RKO (cell line): ENCODE measurements at regions not wholly inside any gene's neighbourhood (a gene's known extent, or its start where the extent isn't known, plus 50 kb on each side); places are given as distances from the start of the nearest gene placed in this dataset.
A peak's percentile ranks its signal among the peaks of the same experiment; 100 is the strongest.

Experiments
- DNase-seq: peaks from one replicate; pipeline ENCODE4 v3.0.0-alpha.2; 2016; ENCODE audit warnings: low spot score

GRCh38 chr21:37967036-37967435, 50.8 kb upstream of the KCNJ6 start:
- no peak for DNase-seq

GRCh38 chr21:37968744-37969143, 52.5 kb upstream of the KCNJ6 start:
- no peak for DNase-seq

- DNase-seq, result no peak
Measured at GRCh38 chr21:37970548-37970947, 54.3 kb upstream of the KCNJ6 start.

- no peak for DNase-seq
Measured at GRCh38 chr21:37971390-37971950, 55.2 kb upstream of the KCNJ6 start.

- no peak for DNase-seq
Measured at GRCh38 chr21:37974081-37974480, 57.8 kb upstream of the KCNJ6 start.

- DNase-seq, result no peak
Measured at GRCh38 chr21:37982496-37983318, 66.5 kb upstream of the KCNJ6 start.

GRCh38 chr21:37983336-37984095, 67.3 kb upstream of the KCNJ6 start:
- no peak for DNase-seq

- DNase-seq, result no peak
Measured at GRCh38 chr21:37984416-37984815, 68.2 kb upstream of the KCNJ6 start.

- no peak for DNase-seq
Measured at GRCh38 chr21:37986000-37986399, 69.7 kb upstream of the KCNJ6 start.

- DNase-seq, result no peak
Measured at GRCh38 chr21:37986751-37987399, 70.6 kb upstream of the KCNJ6 start.

GRCh38 chr21:37987668-37988067, 71.4 kb upstream of the KCNJ6 start:
- no peak for DNase-seq

- no peak for DNase-seq
Measured at GRCh38 chr21:37993071-37993470, 76.8 kb upstream of the KCNJ6 start.

- no peak for DNase-seq
Measured at GRCh38 chr21:37994211-37994610, 78.0 kb upstream of the KCNJ6 start.

- no peak for DNase-seq
Measured at GRCh38 chr21:38012672-38013071, 96.4 kb upstream of the KCNJ6 start.

- DNase-seq, result no peak
Measured at GRCh38 chr21:38013741-38014140, 97.5 kb upstream of the KCNJ6 start.

- no peak for DNase-seq
Measured at GRCh38 chr21:38014298-38014697, 98.0 kb upstream of the KCNJ6 start.

GRCh38 chr21:38027901-38028498, 111.7 kb upstream of the KCNJ6 start:
- DNase-seq, result peak; percentile 30

GRCh38 chr21:38032082-38032801, 116.0 kb upstream of the KCNJ6 start:
- DNase-seq, result no peak

- DNase-seq, result no peak
Measured at GRCh38 chr21:38036016-38036415, 119.8 kb upstream of the KCNJ6 start.

GRCh38 chr21:38037416-38037815, 121.2 kb upstream of the KCNJ6 start:
- no peak for DNase-seq

- no peak for DNase-seq
Measured at GRCh38 chr21:38039369-38039768, 123.1 kb upstream of the KCNJ6 start.
